ENCODE measurements at regions not wholly inside any gene's neighbourhood (a gene's known extent, or its start where the extent isn't known, plus 50 kb on each side); places are given as distances from the start of the nearest gene placed in this dataset.

GRCh38 chr21:28627691-28628090 is 365.0 kb downstream of the LTN1 start:
- BruUV-seq (replicated peaks), result no TSS peak
- Histone ChIP-seq H2AFZ (ENCODE audit: low read depth, low read length) (no peak overlapping the region), H3K4me3 (no peak overlapping the region), H4K20me1 (replicated peaks; ENCODE audit: control insufficient read depth, insufficient read depth, low read length) (no peaks in the 10 kb centered on the region), H3K27ac (ENCODE audit: extremely low read depth, low read depth, low read length) (no peak overlapping the region), H3K9me3 (replicated peaks; ENCODE audit: control insufficient read depth, insufficient read depth, low read depth, low read length) (no peaks in the 10 kb centered on the region), H3K79me2 (ENCODE audit: control insufficient read depth, insufficient read depth, low read length) (no peaks in the 10 kb centered on the region), H3K9me1 (ENCODE audit: control insufficient read depth, insufficient read depth, low read length) (no peaks in the 10 kb centered on the region), H3K36me3 (ENCODE audit: control insufficient read depth, insufficient read depth, low read length) (no peaks in the 10 kb centered on the region), H3K9ac (ENCODE audit: insufficient read depth in 1 of 2, low read depth in 2 of 2, low read length in 2 of 2) (no peak overlapping the region), H3K4me2 (ENCODE audit: insufficient read depth, low read length) (no peak overlapping the region), H3K4me1 (replicated peaks in 1 of 2; ENCODE audit: control insufficient read depth in 2 of 2, insufficient read depth in 2 of 2, low read length in 2 of 2) (no peaks in the 10 kb centered on the region), H3K27me3 (ENCODE audit: control insufficient read depth in 2 of 2, insufficient read depth in 2 of 2, low read length in 2 of 2) (no peaks in the 10 kb centered on the region)
- ChIA-PET CTCF (ENCODE audit: low intra/inter-chr PET ratio) (no interaction called here), POLR2A (no interaction called here)
- no peak for ATAC-seq
- intact Hi-C loops (cut with micrococcal nuclease) (no loop called here), in situ Hi-C loops (cut with MboI) (no loop called here)
- FAIRE-seq, result no peak
- no peak for DNase-seq (ENCODE audit: extremely low read depth in 1 of 4, low spot score in 3 of 4)
- no peak for TF ChIP-seq ZNF589 (CRISPR knock-in tag; IDR thresholded peaks at IDR 0.05; ENCODE audit: low read depth)
- TF ChIP-seq MED1 (CRISPR knock-in tag; IDR thresholded peaks at IDR 0.05; ENCODE audit: borderline replicate concordance), result no peak
- no peak for TF ChIP-seq HINFP (tag; conservative IDR thresholded peaks at IDR 0.05; ENCODE audit: low read depth)
- TF ChIP-seq ZNF217 (CRISPR knock-in tag; IDR thresholded peaks at IDR 0.05), result no peak
- TF ChIP-seq PURB (CRISPR knock-in tag; IDR thresholded peaks at IDR 0.05; ENCODE audit: low read depth), result no peak
- TF ChIP-seq MBD1 (CRISPR knock-in tag; IDR thresholded peaks at IDR 0.05), result no peak
- TF ChIP-seq TCF7L2 (IDR thresholded peaks at IDR 0.05; ENCODE audit: low read depth, low read length), result no peak
- TF ChIP-seq FIP1L1 (IDR thresholded peaks at IDR 0.05; ENCODE audit: low read depth, low read length, poor library complexity, severe bottlenecking), result no peak
- no peak for TF ChIP-seq ZNF408 (CRISPR knock-in tag; IDR thresholded peaks at IDR 0.05; ENCODE audit: low read depth)
- no peak for TF ChIP-seq ZNF75A (CRISPR knock-in tag; IDR thresholded peaks at IDR 0.05)
- TF ChIP-seq ZNF518B (CRISPR knock-in tag; IDR thresholded peaks at IDR 0.05), result no peak
- no peak for TF ChIP-seq ZNF740 (CRISPR knock-in tag; IDR thresholded peaks at IDR 0.05)
- no peak for TF ChIP-seq ZNF740 (tag; IDR thresholded peaks at IDR 0.05)
- no peak for TF ChIP-seq EP300 (IDR thresholded peaks at IDR 0.05; ENCODE audit: low read length)
- TF ChIP-seq NFE2L1 (tag; IDR thresholded peaks at IDR 0.05; ENCODE audit: borderline replicate concordance, low read depth), result no peak
- TF ChIP-seq CREB1 (IDR thresholded peaks at IDR 0.05), result no peak
- no peak for TF ChIP-seq CREB1 (CRISPR knock-in tag; IDR thresholded peaks at IDR 0.05)
